ENCODE measurements at regions not wholly inside any gene's neighbourhood (a gene's known extent, or its start where the extent isn't known, plus 50 kb on each side); places are given as distances from the start of the nearest gene placed in this dataset.

DNA sequence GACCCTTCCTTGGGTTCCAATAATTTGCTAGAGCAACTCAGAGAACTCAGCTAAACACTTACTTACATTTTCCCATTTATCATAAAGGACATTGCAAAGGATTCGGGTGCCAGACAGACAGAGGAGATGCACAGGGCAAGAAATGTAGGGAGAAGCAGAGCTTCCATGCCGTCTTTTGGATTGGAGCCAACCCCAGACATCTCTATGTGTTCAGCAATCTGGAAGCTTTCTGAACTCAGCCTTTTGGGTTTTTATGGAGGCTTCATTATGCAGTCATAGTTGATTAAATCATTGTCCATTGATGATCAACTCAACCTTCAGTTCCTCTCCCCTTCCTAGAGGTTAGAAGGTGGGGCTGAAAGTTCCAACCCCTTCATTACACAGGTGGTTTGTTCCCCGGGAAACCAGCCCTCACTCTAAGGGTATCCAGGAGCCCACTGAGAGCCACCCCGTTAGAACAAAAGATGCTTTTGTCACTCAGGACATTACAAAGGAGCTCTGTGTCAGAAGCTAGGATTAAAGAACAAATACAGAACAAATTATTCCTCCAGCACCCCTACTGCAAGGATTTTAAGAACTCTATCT, 211.9 kb upstream of the VSTM2A start:
- no peak for TF ChIP-seq EP300 (IDR thresholded peaks at IDR 0.05; ENCODE audit: low read depth)
- TF ChIP-seq, protein P1, sequence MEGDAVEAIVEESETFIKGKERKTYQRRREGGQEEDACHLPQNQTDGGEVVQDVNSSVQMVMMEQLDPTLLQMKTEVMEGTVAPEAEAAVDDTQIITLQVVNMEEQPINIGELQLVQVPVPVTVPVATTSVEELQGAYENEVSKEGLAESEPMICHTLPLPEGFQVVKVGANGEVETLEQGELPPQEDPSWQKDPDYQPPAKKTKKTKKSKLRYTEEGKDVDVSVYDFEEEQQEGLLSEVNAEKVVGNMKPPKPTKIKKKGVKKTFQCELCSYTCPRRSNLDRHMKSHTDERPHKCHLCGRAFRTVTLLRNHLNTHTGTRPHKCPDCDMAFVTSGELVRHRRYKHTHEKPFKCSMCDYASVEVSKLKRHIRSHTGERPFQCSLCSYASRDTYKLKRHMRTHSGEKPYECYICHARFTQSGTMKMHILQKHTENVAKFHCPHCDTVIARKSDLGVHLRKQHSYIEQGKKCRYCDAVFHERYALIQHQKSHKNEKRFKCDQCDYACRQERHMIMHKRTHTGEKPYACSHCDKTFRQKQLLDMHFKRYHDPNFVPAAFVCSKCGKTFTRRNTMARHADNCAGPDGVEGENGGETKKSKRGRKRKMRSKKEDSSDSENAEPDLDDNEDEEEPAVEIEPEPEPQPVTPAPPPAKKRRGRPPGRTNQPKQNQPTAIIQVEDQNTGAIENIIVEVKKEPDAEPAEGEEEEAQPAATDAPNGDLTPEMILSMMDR (IDR thresholded peaks at IDR 0.05) = no peak
